HUDEP-2 (cell line): ENCODE measurements at regions not wholly inside any gene's neighbourhood (a gene's known extent, or its start where the extent isn't known, plus 50 kb on each side); places are given as distances from the start of the nearest gene placed in this dataset.

ENCODE experiments used
- DNase-seq, 76 experiments: peaks; one replicate each; lab custom pipeline; 2025; ENCODE audit not compliant: unreplicated experiment in 76 of 76; lab: John Stamatoyannopoulos, UW

DNA sequence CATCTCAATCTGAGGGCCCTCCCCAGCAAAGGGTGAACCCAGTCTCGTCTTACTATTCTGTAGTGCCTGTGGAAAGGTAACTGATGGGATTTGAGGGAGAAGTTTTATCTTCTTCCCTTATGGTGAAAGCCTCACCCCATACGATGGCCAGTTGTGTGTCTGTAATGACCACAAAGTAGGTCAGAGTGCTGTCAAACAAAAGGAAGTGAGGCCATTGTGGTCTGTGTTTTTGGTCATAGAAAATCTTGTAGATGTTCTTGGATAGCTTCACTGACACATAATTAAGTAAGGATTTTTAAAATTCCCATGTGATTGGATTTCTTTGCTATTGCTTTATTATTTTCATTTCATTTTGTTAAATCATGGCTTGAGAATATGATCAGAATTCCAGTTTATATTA lies 505.1 kb upstream of the KLF4 start:
- DNase-seq: no peak

DNA sequence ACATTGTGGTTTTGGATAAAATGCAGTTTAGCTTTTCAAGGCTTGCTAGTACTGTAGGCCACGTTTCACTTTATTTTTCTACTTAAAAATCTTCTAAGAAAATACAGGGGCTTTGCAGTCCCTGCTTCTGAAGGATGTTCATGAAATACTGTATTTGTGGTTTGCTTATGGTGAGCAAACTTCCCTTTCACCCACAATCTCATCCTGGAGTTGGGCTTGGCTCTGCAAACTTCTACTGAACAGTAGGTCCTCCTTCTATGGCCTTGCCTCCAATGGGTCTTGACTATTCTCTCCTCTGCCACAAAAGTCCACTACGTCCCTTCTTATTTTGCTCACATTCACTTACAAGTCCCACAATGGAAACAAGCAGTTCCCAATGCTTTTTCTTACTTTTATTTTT lies 502.7 kb upstream of the KLF4 start:
- DNase-seq: no peak

DNA sequence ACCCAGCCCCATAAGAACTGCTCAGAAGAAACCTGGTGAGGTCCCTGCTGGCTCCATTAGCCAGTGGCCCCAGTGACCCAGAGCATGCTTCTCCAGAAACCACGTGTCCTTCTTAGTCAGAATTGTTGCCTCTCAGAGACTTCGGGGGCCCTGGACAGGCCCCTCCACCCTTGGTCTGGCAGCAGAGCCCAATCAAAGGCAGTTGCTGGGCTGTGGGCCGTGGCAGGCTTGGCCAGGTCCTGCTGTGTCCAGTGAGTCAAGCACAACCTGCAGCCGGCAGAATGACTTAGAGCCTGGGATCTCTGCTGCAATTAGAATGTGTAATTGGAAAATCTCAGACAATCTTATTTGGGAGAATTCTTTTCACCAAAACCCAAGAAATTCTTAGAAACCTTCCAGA lies 502.0 kb upstream of the KLF4 start:
- DNase-seq: no peak

DNA sequence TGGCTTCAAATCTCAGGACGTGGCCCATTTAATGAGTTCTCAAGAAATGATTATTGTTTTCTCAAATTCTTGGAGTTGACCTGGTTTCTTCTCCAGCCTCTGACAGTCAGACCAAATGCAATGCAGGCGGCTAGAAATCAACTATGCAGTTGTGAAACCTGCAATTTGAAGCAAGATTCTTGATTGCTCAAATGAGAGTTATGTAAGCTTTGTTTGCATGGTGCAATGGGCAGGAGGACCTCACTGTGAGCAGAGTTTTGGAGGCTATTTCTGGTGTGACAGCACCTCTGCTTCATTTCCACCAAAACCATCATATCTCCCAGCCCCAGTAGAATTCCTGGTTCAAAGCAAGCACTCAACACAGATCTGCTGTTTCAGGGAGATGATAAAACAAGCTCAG lies 500.0 kb upstream of the KLF4 start:
- no peak for DNase-seq

DNA sequence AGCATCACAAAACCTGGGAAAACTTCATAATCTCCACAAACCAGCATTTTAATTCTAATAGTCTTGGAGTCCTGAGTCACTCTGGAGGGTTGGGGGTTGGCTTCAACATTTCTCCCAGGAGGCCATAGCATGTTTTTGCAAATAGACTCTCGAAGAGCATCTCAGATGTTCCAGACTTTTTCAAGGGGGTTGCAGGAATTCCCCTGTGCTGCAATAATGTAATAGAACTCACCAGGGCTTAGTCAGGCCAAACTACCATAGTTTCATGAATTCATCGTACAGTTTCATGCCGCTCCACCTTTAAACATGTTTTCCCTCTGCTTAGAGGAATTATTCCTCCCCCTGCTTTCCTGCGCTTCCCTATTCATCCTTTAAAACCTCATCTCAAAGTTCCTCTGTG lies 499.5 kb upstream of the KLF4 start:
- no peak for DNase-seq

DNA sequence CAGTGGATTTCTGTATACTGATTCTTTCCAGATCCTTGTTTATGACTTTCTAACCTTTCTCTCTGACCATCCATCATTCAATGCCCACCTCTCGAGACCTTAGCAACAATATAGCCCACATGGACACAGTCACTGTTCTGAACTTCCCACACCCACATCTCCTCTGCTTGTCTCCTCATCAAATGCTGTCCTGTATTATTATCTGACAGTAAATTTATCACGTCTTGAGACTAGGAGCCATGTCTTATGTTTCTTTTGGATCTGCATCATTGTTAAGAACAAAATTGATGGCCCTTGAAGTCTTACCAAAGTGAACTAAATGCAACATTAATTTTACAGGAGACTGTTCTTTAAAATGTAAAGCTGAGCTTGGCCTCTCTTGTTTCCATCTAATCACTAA lies 495.4 kb upstream of the KLF4 start:
- DNase-seq: no peak

DNA sequence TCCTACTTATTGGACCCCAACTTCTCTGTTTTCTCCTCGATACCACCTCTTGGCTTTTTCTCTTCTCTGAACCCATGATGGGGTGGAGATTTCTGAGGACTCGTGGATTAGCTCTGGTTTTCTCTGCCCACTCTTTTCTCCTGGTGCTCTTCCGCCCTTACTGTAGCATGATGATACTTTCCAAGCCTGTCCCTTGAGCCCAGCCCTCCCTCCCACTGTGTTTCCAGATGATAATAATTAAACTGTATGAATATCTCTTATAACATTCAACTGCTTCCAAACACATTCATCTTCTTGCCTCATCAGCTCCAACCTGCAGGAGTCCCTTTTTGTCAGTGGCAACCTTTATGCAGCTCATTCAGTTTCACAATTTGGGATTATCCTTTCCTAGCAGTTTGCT lies 494.2 kb upstream of the KLF4 start:
- DNase-seq: no peak

DNA sequence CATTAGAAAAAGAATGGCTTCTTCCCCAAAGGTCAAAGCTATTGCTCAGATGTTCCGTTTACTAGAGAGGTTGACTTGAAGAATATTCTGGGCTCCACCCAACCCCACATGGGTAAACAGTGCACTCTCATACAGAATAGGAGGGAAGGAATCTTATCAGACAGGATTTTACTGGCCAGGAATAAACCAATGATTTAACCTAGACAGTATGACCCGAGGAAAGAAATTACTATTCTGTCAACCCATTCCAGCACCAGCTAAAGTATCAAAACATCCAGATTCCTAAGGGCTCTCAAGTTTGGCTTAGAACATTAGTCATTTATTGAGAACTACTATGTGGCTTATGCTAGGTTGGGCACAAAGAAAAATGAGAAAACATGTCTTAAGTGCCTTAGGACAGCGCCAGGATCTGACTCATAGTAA lies 493.6 kb upstream of the KLF4 start:
- no peak for DNase-seq

DNA sequence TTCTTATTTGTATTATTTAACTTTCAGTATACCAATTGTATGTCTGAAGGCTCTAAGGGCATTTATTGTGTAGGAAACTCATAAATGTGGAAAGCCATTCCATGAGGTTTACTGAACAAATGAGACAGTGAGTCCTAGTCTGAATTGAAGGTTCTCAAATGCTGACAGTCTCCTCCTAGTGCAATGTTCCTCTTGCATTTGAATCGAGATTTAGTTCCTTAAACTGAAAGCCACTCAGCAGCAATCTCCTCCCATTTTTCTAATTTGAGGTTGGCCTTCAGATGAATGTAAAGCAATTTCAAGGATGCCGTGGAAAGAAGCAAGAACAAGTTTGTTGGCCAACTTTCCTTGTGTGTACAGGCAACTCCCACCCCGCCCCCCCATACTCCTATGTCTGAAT lies 493.2 kb upstream of the KLF4 start:
- DNase-seq: no peak

DNA sequence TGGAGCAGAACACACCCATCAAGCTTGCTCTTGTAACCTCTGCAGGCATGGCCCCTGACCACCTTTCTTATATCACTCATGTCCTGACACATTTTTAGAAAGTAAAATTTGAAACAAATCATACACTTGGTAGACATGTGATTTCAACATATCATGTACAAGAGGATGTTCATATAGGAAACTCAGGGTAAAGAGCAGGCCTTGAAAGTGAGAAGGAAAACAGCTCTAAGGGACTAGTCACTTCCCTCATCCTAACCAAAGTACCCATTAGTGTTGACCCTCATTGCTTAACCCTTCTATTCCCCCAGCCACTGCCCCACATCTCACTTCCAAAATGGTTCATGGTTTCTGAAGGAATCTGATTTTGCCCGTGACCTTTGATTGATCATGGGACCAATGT lies 492.4 kb upstream of the KLF4 start:
- DNase-seq: no peak

DNA sequence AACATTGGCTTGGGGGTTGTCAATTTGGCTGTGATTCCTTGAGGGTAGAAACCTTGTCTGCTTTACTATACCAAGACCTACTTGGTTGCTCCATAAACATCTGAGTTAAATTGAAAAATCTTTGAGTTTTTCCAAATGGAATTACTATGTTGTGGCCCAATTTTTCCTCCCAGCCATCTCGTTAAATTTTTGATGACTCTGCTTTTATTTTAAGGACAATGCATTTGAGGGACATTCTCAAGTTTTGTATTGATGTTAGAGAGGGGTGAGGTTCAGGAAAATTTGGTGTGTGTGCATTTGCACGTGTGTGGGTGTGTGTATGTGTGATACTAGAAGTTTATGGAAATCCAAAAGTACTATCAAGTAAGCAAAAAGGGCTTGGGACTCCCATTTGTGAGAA lies 491.4 kb upstream of the KLF4 start:
- DNase-seq: no peak

DNA sequence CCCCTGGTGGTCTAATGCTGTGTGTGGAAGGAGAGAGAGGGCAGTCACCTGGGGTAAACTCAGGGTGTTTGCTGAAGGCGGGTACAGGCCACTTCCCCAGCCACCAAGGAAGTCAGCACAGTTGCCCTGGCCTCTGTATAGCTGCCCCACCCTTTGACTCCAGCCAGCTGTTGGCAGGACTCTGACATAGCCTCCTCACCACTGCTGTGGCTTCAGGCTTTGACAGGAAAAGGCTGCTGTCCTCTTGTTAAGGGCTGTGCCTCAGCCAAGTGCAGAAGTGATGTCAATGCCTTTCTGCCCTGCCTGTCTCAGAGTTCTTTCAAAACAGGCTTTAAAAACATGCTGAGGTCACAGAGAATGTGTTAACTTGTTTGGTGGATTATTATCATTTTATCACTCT lies 487.2 kb upstream of the KLF4 start:
- no peak for DNase-seq

DNA sequence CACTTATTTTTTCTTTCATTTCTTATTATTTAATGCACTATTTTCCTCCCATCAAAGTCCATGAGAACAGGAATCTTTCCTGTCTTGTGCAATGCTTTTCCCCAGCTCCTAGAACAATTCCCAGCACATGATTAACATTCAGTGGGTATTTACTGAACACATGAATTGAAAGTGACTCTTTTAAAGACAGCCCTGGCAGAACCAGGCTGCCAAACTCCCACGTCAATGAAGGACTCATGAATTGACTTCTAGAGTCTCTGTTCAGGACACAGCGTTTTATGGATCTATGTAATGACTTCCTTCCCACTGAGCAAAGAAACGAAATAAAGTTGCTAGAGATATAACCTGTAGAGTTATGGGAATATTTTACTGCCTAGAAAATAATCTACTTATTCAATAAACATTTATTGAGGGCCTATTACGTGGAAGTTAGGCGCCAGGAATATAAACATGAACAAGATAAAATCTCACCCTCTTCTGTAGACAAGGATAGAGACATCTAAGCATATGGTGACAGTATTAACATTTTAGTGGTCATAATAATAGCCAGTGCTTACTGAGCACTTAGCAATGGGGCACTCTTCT lies 485.9 kb upstream of the KLF4 start:
- no peak for DNase-seq

DNA sequence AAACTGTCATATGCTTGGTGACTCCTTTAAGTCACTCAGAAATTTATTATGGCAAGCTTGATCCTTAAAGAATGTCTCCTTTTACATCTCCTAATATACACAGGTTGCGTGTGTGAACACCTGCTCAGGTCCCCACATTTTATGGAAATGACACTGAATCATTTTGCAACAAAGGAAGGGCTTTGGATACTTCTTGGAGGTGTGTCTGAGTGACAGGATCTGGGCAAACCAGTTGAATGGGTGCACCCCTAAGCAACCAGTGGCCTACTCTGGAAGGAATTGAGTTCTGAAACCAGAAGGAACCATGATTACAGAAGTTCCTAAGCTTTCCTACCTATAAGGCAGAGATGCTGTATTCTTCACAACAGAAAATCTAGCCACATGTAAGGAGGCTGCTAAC lies 483.9 kb upstream of the KLF4 start:
- no peak for DNase-seq

DNA sequence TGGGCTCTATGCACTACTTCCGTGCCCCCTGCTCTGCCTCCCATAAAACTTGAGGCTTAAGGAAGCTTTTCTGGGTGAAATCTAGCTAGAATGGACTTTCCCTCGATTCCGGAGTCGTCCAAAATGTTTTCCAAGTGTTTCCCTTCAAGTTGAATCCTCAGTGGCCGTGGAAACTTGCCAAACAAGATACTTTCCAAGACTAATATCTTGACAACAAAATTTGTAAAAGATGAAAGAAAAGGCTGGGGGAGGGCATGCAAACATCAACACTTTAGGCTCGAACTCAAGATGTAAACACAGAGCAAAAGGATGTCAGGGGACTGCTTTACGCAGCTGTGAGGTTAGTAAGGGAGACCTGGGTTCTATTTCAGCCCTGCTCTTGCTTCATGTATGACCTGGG lies 482.8 kb upstream of the KLF4 start:
- DNase-seq: no peak

DNA sequence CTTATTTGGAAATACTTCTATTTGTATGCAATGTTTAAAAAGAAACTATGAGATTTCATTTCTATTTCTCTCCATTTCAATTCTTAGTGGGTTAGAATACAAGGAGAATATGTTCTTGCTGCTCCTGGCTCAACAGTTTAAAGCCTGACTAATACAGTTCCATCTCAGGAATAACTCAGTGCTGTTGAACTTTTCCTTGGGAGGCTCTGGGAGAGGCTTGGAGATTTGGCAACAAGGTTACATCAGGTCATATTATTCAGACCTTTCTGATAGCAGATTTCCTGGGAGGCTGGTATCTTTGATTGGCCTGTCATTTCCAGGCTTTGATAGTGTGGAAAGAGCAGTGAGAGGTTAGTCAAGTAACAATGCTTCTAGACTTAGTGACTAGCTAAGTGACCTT lies 481.7 kb upstream of the KLF4 start:
- DNase-seq: no peak

DNA sequence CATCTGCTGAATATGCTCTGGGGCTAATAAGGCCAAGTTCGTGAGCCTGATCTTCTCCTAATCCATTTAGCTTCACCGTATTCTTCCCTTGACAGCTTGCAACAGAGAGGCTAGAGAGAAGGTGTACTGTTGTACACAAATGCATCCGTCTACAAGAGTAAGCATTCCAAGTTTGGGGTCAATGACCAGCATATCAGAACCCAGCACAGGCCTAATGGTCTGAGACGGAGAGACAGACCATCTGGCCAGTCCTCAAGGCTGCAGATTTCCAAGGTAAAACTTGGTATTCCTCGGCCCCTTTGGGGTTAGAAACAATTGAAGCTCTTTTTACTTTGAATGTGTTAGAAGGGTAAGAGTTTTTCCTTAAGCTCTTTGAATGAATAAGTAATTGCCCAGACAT lies 481.2 kb upstream of the KLF4 start:
- DNase-seq: no peak

DNA sequence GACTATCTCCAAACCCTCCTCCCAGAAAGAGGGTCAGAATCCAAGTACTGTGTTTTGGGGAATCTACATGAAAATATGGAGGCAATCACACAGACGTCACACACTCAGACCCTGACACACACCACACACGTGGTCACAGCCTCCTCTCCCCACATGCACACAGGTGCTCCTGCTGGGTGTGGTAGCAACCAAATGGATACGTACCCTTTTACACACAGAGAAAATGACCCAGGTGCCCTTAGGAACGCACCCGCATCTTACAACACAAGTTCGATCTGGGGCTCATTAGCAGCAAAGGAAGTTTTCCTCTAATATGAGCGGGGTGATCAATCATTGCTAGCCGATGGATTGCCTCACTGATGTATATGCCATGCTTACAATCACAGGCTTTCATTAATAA lies 480.2 kb upstream of the KLF4 start:
- no peak for DNase-seq

DNA sequence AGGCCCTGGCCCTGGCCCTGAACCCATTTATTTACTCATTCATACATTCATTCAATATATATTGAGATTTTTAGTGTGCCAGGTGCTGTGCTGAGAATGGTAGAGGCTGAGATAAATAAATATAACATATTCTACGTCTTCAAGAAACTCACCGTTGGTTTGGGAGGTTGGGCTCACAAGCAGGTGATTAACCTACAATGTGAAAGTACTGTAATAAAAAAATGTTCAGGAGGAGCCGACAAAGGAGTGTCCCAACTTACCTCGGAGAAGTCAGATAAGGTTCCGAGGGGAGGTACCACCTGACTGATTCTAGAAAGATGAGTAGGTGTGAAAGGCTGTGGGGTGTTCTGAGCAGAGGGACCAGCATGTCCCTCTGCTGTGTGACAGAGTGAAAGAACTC lies 479.6 kb upstream of the KLF4 start:
- no peak for DNase-seq

DNA sequence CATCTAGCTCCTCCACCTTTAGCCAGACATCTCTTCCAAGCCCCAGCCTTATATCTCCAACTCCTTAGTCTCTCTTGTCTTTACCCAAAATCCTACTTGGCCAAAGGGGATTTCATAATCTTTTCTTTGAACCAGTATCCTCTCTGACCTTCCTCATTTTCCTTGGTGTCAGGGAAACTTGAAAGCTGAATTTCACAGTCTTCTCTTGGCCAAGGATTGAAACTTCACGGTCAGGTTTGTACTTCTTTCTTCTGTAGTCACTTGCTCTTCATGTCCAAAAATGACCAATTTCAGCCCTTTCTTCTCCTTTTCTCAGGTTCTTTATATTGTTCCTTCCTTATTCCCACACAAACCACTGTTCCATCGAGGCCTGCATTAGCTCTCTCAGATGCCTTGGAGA lies 473.7 kb upstream of the KLF4 start:
- no peak for DNase-seq

DNA sequence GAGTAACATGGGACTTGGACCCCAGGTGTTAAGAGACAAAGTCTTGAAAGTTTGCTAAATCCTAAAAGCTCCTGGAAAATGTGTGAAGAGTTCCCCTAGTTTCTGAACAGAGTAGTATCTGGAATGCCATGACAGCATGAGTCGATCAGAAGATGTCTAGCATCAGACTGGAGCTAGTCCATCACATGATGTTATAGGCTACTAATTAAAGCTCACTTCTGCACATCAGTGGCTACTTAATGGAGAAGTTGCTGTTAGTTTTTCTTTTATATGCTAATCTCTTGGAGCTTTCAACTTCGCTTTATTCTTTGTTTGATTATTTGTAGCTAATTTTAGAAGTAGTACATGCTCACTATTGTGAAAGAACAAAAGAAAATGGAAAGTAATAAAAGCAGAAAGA lies 471.3 kb upstream of the KLF4 start:
- no peak for DNase-seq

DNA sequence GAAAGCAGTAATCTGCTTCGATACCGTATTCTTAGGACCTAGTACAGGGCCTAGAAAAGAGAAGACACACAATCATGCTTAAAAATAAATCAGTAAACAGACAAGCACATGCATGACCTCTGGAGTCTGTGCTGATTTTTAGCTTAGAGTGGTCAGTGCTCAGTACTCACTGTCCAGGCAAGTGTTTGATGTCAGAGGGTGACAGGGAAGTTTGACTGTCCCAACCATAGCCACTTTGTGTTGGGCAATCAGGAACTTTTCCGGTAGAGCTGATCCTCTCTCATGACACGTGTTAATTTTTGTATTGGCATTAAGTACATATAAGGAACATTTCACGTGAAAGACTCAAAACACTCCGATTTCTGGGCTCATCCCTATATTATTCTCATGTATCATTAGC lies 464.7 kb upstream of the KLF4 start:
- DNase-seq: no peak

DNA sequence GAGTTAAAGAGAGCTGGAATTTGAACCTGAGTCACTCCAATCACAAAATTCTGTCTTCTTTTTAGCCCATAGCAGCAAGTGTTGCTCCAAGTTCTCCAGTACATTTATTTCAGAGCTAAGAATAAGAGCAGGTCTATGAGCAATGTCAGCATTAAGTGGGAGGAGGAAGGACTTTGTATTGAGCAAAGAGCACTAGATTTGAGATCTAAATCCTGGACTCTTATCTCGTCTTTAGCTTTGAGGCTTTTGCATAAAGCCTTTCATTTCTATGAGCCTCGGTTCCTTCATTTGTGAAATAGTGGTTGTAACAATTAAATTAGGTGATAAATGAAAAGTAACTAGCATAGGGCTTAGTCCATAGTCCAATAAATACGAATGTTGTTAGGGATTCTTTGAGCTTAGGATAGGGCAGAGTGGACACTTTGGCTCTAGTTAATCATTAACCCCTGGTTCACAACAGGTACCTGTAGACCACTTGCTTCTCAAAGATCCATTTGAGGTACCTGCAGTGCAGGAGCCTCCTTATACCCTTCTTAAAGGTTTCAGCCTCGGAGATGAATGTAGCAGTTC lies 464.1 kb upstream of the KLF4 start:
- no peak for DNase-seq
